ENCODE measurements at regions not wholly inside any gene's neighbourhood (a gene's known extent, or its start where the extent isn't known, plus 50 kb on each side); places are given as distances from the start of the nearest gene placed in this dataset.
"Not testable (repeated sequence)": the region's sequence is repeated elsewhere in the genome, so short reads cannot be mapped to it uniquely, and the experiment has no call there.

DNA sequence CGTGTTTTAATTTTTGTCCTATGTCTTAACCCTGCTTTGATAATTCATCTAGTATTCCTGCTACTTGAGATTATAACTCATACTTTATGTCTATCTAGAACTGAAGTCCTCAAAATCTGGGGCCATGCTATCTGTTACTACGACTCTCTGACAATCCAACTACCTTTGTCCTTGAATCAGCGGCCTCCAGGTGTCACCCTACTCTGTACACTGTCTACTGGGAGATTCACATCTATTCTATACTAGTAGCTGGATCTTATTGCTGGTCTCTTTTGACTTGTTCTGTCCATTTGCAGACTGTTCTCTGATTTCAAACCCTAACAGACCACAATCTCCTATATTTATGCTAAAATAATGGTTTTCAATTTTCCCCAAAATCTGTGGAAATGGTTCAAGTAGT lies 225.5 kb upstream of the ELAVL2 start:
- no peaks in the 10 kb centered on the region for H3K36me3 Mint-ChIP-seq (ENCODE audit: low read depth)
- no peaks in the 10 kb centered on the region for H3K4me1 Mint-ChIP-seq
- TF ChIP-seq, protein P1, sequence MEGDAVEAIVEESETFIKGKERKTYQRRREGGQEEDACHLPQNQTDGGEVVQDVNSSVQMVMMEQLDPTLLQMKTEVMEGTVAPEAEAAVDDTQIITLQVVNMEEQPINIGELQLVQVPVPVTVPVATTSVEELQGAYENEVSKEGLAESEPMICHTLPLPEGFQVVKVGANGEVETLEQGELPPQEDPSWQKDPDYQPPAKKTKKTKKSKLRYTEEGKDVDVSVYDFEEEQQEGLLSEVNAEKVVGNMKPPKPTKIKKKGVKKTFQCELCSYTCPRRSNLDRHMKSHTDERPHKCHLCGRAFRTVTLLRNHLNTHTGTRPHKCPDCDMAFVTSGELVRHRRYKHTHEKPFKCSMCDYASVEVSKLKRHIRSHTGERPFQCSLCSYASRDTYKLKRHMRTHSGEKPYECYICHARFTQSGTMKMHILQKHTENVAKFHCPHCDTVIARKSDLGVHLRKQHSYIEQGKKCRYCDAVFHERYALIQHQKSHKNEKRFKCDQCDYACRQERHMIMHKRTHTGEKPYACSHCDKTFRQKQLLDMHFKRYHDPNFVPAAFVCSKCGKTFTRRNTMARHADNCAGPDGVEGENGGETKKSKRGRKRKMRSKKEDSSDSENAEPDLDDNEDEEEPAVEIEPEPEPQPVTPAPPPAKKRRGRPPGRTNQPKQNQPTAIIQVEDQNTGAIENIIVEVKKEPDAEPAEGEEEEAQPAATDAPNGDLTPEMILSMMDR (IDR thresholded peaks at IDR 0.05; ENCODE audit: unreplicated experiment in 3 of 3), result no peak
- H3K27ac Mint-ChIP-seq, result no peak overlapping the region
- no peaks in the 10 kb centered on the region for H3K9me3 Mint-ChIP-seq
- H3K4me3 Mint-ChIP-seq, result no peak overlapping the region
- H3K27me3 Mint-ChIP-seq (ENCODE audit: low read depth), result no peaks in the 10 kb centered on the region

- H3K36me3 Mint-ChIP-seq (ENCODE audit: low read depth); H3K27me3 Mint-ChIP-seq (ENCODE audit: low read depth); H3K27ac Mint-ChIP-seq; H3K4me1 Mint-ChIP-seq; H3K4me3 Mint-ChIP-seq; H3K9me3 Mint-ChIP-seq: not testable (repeated sequence)
Observed at GRCh38 chr9:24050239-24050638, 224.2 kb upstream of the ELAVL2 start.

DNA sequence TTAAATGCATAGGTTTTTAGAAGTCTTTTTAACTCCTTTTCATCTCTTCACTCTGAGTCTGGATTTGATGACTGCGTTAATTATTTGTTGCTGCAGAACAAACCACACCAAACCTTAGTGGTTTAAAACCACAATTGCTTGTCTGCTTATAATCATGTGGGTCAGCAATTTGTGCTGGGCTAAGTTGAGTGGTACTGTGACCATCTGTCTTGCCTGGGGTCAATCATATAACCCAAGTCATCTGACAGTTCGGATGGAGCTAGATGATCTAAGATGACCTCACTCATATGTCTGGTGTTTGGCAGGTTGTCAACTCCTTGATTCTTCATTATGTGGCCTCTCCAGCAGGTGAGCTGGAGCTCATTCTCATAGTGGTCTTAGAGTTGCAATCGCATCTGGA lies 219.1 kb upstream of the ELAVL2 start:
- H3K27me3 Mint-ChIP-seq (ENCODE audit: low read depth), result no peaks in the 10 kb centered on the region
- H3K4me1 Mint-ChIP-seq, result no peaks in the 10 kb centered on the region
- H3K4me3 Mint-ChIP-seq, result no peak overlapping the region
- no peaks in the 10 kb centered on the region for H3K9me3 Mint-ChIP-seq
- TF ChIP-seq, protein P1 (IDR thresholded peaks at IDR 0.05; ENCODE audit: unreplicated experiment in 3 of 3), result no peak
- no peaks in the 10 kb centered on the region for H3K36me3 Mint-ChIP-seq (ENCODE audit: low read depth)
- no peak overlapping the region for H3K27ac Mint-ChIP-seq

DNA sequence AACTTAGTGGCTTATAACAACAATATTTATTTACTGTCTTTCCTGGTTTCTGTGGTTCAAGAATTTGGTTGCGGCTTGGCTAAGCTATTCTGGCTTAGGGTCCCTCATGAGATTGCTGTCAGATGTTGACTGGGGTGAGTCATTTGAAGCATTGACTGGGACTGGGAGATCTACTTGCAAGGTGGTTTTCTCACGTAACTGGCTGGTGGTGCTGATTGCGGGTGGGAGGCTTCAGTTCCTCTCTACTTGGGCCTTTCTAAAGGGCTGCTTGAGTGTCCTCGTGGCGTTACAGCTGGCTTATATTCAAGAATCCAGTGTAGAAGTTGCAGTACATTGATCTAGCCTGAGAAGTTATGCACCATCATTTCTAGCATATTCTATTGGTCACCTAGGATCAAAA lies 218.5 kb upstream of the ELAVL2 start:
- no peaks in the 10 kb centered on the region for H3K9me3 Mint-ChIP-seq

DNA sequence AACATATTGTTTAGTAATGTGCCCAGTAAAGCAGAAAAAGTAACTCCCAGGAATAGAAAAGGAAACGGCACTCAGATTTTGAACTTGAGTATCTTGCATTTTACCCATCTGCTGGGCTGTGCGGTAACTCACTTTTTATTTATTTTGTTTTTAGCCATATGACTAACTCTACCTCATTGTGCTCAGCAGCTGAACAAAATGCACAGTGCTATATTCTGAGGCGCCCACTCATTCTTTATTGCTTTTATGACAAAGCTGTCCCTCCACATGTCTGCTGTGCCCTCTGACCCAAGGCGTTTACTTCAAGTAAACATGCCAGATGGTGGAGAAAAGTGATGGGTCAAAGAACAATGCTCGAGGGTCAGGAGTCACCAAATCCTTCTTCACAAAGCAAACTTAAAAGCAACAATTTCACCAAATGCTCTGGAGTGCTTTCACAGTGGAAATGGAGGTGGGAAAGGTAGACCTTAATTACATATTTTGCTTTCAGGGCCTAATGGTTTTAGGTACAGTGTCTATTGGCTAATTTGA lies 215.2 kb upstream of the ELAVL2 start:
- Mint-ChIP-seq H3K27me3 (ENCODE audit: low read depth) (no peaks in the 10 kb centered on the region), H3K36me3 (ENCODE audit: low read depth) (no peaks in the 10 kb centered on the region), H3K4me3 (no peak overlapping the region), H3K9me3 (no peaks in the 10 kb centered on the region), H3K27ac (no peak overlapping the region), H3K4me1 (no peaks in the 10 kb centered on the region)
- TF ChIP-seq, protein P1 (IDR thresholded peaks at IDR 0.05; ENCODE audit: unreplicated experiment in 3 of 3), result no peak

More for the DNA sequence above, 218.5 kb upstream of the ELAVL2 start:
- Mint-ChIP-seq H3K36me3 (ENCODE audit: low read depth) (no peaks in the 10 kb centered on the region), H3K4me3 (no peak overlapping the region), H3K27ac (no peak overlapping the region), H3K27me3 (ENCODE audit: low read depth) (no peaks in the 10 kb centered on the region), H3K4me1 (no peaks in the 10 kb centered on the region)
- TF ChIP-seq, protein P1 (IDR thresholded peaks at IDR 0.05; ENCODE audit: unreplicated experiment in 3 of 3), result no peak

GRCh38 chr9:24036459-24036858 lies 210.4 kb upstream of the ELAVL2 start:
- Mint-ChIP-seq H3K36me3 (ENCODE audit: low read depth) (no peaks in the 10 kb centered on the region), H3K27me3 (ENCODE audit: low read depth) (no peaks in the 10 kb centered on the region), H3K9me3 (no peaks in the 10 kb centered on the region), H3K4me3 (no peak overlapping the region), H3K27ac (no peak overlapping the region), H3K4me1 (no peaks in the 10 kb centered on the region)
- TF ChIP-seq, protein P1 (IDR thresholded peaks at IDR 0.05; ENCODE audit: unreplicated experiment in 3 of 3), result no peak

Data from nephron (organoid).